Tibial artery (tissue), 4 donors: ENCODE measurements at regions not wholly inside any gene's neighbourhood (a gene's known extent, or its start where the extent isn't known, plus 50 kb on each side); places are given as distances from the start of the nearest gene placed in this dataset.

Experiments
- DNase-seq, 2 donors: peaks; one replicate each; pipeline ENCODE4 v3.0.0-alpha.2; 2019
- H3K27ac ChIP-seq, 2 donors: fragments of 200-600 bp; sonication (generic) in 1 of 2; 1 replicate in 1 of 2; 2 replicates in 1 of 2; pipeline ENCODE4 v1.5.1; 2018 to 2019; ENCODE audit warnings: mild to moderate bottlenecking in 1 of 2
- H3K27me3 ChIP-seq, 2 donors: fragments of 200-600 bp; sonication (generic) in 1 of 2; one replicate each; pipeline versions ENCODE4 v1.5.1 to v1.6.0; 2016 to 2019
- H3K36me3 ChIP-seq, 3 donors: fragments of 200-600 bp; sonication (generic) in 2 of 3; one replicate each; pipeline ENCODE4 v1.5.1; 2016 to 2019; ENCODE audit warnings: mild to moderate bottlenecking in 2 of 3
- H3K4me1 ChIP-seq, 4 donors: fragments of 200-600 bp; sonication (generic) in 2 of 4; 1 replicate in 3 of 4; 2 replicates in 1 of 4; pipeline ENCODE4 v1.5.1; 2016 to 2019
- H3K4me3 ChIP-seq, 2 donors: fragments of 200-600 bp; sonication (generic) in 1 of 2; 1 replicate in 1 of 2; 2 replicates in 1 of 2; pipeline ENCODE4 v1.5.1; 2018 to 2019; ENCODE audit warnings: mild to moderate bottlenecking in 2 of 2
- H3K9me3 ChIP-seq, 3 donors: fragments of 200-600 bp; sonication (generic) in 1 of 3; one replicate each; pipeline ENCODE4 v1.5.1; 2016 to 2019
- CTCF ChIP-seq, 2 experiments: fragments of 200-600 bp in 1 of 2; fragments of 450-650 bp in 1 of 2; IDR thresholded peaks; one replicate each; pipeline ENCODE4 v1.5.1; 2017 to 2019; ENCODE audit warnings: antibody characterized with exemption in 2 of 2, mild to moderate bottlenecking in 1 of 2, moderate library complexity in 1 of 2
- intact Hi-C: fragments of 100-400 bp; cut with DNase I; formaldehyde crosslinking; loops from one replicate; pipeline ENCODE4 v1.15.0; 2023; ENCODE audit warnings: low total_unique reads

GRCh38 chrX:7515681-7516413, 327.1 kb upstream of the VCX start:
- TF ChIP-seq CTCF (IDR thresholded peaks at IDR 0.05), result no peak
- intact Hi-C loops, result no loop called here

GRCh38 chrX:7514871-7515599, 327.9 kb upstream of the VCX start:
- no peaks in the 10 kb centered on the region for H3K36me3 ChIP-seq
- H3K27me3 ChIP-seq, result no peaks in the 10 kb centered on the region
- intact Hi-C loops, result no loop called here
- no peak for TF ChIP-seq CTCF (IDR thresholded peaks at IDR 0.05)
- H3K4me1 ChIP-seq, result no peaks in the 10 kb centered on the region
- DNase-seq, result peak; percentile 21 to 65
- H3K4me3 ChIP-seq, result no peak overlapping the region
- H3K27ac ChIP-seq, result no peak overlapping the region
- no peaks in the 10 kb centered on the region for H3K9me3 ChIP-seq

More at GRCh38 chrX:7515681-7516413, 327.1 kb upstream of the VCX start:
- Histone ChIP-seq H3K9me3 (no peaks in the 10 kb centered on the region), H3K27ac (no peak overlapping the region), H3K4me3 (no peak overlapping the region), H3K27me3 (no peaks in the 10 kb centered on the region), H3K4me1 (no peaks in the 10 kb centered on the region), H3K36me3 (no peaks in the 10 kb centered on the region)
- DNase-seq, result no peak

GRCh38 chrX:7512845-7513244, 330.1 kb upstream of the VCX start:
- Histone ChIP-seq H3K27ac (no peak overlapping the region), H3K4me1 (no peaks in the 10 kb centered on the region), H3K9me3 (no peaks in the 10 kb centered on the region), H3K4me3 (no peak overlapping the region), H3K27me3 (no peaks in the 10 kb centered on the region), H3K36me3 (no peaks in the 10 kb centered on the region)
- intact Hi-C loops, result no loop called here
- TF ChIP-seq CTCF (IDR thresholded peaks at IDR 0.05), result no peak
- DNase-seq, result no peak

- Histone ChIP-seq H3K4me3 (no peak overlapping the region), H3K36me3 (no peaks in the 10 kb centered on the region), H3K27me3 (no peaks in the 10 kb centered on the region), H3K9me3 (no peaks in the 10 kb centered on the region), H3K27ac (no peak overlapping the region), H3K4me1 (no peaks in the 10 kb centered on the region)
- DNase-seq, result no peak
- intact Hi-C loops, result no loop called here
- no peak for TF ChIP-seq CTCF (IDR thresholded peaks at IDR 0.05)
Measured at GRCh38 chrX:7503251-7503650, 339.7 kb upstream of the VCX start.

GRCh38 chrX:7500386-7500785, 342.6 kb upstream of the VCX start:
- Histone ChIP-seq H3K27me3 (no peaks in the 10 kb centered on the region), H3K36me3 (no peaks in the 10 kb centered on the region)

More at GRCh38 chrX:7500386-7500785, 342.6 kb upstream of the VCX start:
- DNase-seq, result no peak
- H3K27ac ChIP-seq, result no peak overlapping the region
- no peak for TF ChIP-seq CTCF (IDR thresholded peaks at IDR 0.05)
- no peaks in the 10 kb centered on the region for H3K4me1 ChIP-seq
- H3K9me3 ChIP-seq, result no peaks in the 10 kb centered on the region
- no peak overlapping the region for H3K4me3 ChIP-seq
- intact Hi-C loops, result no loop called here
